Psoas muscle (tissue), 7 donors: ENCODE measurements at regions not wholly inside any gene's neighbourhood (a gene's known extent, or its start where the extent isn't known, plus 50 kb on each side); places are given as distances from the start of the nearest gene placed in this dataset.

Experiments used
- ATAC-seq, 4 donors: fragments of 200-7000 bp; cut with Tn5 transposase; one replicate each; pipeline ENCODE4 v1.9.1; 2020; ENCODE audit warnings: moderate library complexity in 3 of 4, mild to moderate bottlenecking in 2 of 4
- DNase-seq, 2 donors: peaks; one replicate each; pipeline ENCODE4 v3.0.0-alpha.2; 2020
- H3K27ac ChIP-seq: fragments of 200-600 bp; one replicate; pipeline ENCODE4 v1.8.0; 2022
- H3K27me3 ChIP-seq, 3 donors: fragments of 200-600 bp in 1 of 3; one replicate each; pipeline versions ENCODE4 v1.6.1 to v1.8.0; 2013 to 2022; ENCODE audit warnings: low read length in 2 of 3, mild to moderate bottlenecking in 2 of 3, moderate library complexity in 1 of 3; ENCODE audit not compliant: insufficient read depth in 3 of 3
- H3K36me3 ChIP-seq, 2 donors: fragments of 200-600 bp in 1 of 2; one replicate each; pipeline versions ENCODE4 v1.6.1 to v1.8.0; 2013 to 2022; ENCODE audit warnings: low read depth in 1 of 2, mild to moderate bottlenecking in 1 of 2, moderate library complexity in 1 of 2; ENCODE audit not compliant: insufficient read depth in 1 of 2
- H3K4me1 ChIP-seq: fragments of 200-600 bp; one replicate; pipeline ENCODE4 v1.8.0; 2022
- H3K4me3 ChIP-seq: fragments of 200-600 bp; one replicate; pipeline ENCODE4 v1.8.0; 2022; ENCODE audit warnings: mild to moderate bottlenecking
- H3K9me3 ChIP-seq: fragments of 200-600 bp; one replicate; pipeline ENCODE4 v1.8.0; 2022
- WGBS, 3 donors: extraction: QIAGEN DNeasy Blood & Tissue Kit; methylation state at CpG; one replicate each; pipeline versions ENCODE4 v1.1.6 to v1.1.7; 2013; 5-methylcytosine and 5-hydroxymethylcytosine counted together
- intact Hi-C, 2 donors: fragments of 100-400 bp; cut with DNase I; formaldehyde crosslinking; loops; one replicate each; pipeline versions ENCODE4 v1.11.0 to v1.14.2; 2022
- TF ChIP-seq, protein P1 (sequence below): fragments of 200-600 bp; IDR thresholded peaks from one replicate; pipeline ENCODE4 v1.8.0; 2022; ENCODE audit warnings: antibody characterized with exemption
- donor health status: healthy with polysubstance abuse.
- donor health status: DM: no; HTN: no; CAD: no; lungs with moderate emphysema.
- donor health status: Bipolar disorder and iron deficiency.
- donor health status: healthy.
- donor health status: DM: yes; HTN: yes; CAD: no.
- donor health status: DM: no; HTN: no; CAD: no.
- donor health status: DM: yes; HTN: yes; CAD: no.

GRCh38 chr4:151882072-151882803, 121.4 kb upstream of the GATB start:
- 78 to 86% (median 81%) methylated on average over 9 of the region's 9 CpGs for WGBS, 3 donors
- Histone ChIP-seq H3K4me1 (no peaks in the 10 kb centered on the region), H3K27ac (no peak overlapping the region), H3K36me3 (no peaks in the 10 kb centered on the region), H3K9me3 (no peaks in the 10 kb centered on the region), H3K27me3 (no peaks in the 10 kb centered on the region), H3K4me3 (no peak overlapping the region)
- DNase-seq (no peak), ATAC-seq (no peak)
- intact Hi-C loops: no loop called here
- TF ChIP-seq, protein P1, sequence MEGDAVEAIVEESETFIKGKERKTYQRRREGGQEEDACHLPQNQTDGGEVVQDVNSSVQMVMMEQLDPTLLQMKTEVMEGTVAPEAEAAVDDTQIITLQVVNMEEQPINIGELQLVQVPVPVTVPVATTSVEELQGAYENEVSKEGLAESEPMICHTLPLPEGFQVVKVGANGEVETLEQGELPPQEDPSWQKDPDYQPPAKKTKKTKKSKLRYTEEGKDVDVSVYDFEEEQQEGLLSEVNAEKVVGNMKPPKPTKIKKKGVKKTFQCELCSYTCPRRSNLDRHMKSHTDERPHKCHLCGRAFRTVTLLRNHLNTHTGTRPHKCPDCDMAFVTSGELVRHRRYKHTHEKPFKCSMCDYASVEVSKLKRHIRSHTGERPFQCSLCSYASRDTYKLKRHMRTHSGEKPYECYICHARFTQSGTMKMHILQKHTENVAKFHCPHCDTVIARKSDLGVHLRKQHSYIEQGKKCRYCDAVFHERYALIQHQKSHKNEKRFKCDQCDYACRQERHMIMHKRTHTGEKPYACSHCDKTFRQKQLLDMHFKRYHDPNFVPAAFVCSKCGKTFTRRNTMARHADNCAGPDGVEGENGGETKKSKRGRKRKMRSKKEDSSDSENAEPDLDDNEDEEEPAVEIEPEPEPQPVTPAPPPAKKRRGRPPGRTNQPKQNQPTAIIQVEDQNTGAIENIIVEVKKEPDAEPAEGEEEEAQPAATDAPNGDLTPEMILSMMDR: no peak

DNA sequence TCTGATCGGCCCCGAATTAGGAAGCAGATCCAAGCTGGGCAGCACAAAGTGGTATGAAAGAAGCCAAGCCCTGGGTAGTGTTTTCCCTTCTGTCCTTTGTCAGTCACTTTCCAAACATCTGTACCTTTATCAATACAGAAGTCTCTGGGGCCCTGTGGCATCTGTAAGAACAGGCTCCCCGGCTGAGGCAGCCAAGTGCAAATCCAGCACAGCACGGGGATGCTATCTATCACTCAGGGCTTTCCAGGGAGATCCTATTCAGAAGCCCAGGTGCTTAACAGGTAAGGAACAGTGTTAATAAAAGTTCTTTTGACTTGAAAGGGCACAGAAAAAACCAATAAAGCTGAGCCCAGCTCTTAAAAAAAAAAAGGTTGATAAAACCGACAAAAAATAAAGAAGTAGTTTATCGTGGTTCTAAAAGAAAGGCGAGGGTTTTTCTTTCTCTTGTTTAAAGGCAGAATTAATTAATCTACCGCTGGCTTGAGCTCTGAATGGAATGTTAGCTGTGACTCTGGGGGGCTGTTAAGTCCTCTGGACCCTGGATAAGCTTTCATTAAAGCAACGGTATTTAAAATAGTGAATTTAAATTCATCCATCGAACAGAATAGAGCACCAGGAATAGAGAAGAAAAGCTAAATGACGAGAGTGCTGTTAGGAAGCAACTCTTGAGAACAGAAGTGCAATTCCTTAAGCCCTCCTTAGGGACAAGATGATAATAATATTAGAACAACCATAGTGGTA, 119.1 kb upstream of the GATB start:
- Histone ChIP-seq H3K4me1 (no peaks in the 10 kb centered on the region), H3K36me3 (no peaks in the 10 kb centered on the region), H3K9me3 (no peaks in the 10 kb centered on the region), H3K4me3 (no peak overlapping the region), H3K27me3 (no peaks in the 10 kb centered on the region), H3K27ac (no peak overlapping the region)
- DNase-seq: no peak
- ATAC-seq: no peak
- intact Hi-C loops: no loop called here
- TF ChIP-seq, protein P1: no peak
- WGBS, 3 donors: 62 to 70% (median 67%) methylated on average over 11 of the region's 11 CpGs

DNA sequence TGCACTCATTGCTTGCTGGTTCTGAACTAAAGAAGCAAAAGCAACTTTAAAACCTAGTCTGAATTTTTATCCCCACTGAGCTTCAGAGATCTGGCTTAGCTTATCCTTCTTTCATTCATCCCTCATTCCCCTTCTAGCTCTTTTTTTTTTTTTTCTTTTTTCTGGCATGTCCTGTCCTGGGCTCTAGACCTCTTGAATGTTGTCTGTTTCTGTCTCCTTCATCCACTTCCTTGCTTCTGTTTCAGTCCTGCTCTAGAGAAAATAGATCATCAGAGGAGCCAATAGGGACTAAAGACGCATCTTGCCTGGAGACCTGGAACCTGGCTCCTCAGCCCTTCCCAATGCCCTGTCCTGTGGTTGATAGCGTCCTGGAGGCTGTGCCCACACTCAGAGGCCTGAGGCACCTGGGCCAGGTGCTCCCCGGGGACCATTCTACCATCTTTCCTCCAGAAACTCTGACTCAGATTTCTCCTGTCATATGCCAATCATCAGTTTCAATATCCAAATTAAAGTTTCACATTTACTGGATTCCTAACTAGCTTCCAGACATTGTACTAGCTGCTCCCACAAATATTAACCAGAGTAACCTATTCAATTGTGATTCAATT, 115.7 kb upstream of the GATB start:
- intact Hi-C loops: no loop called here
- no peaks in the 10 kb centered on the region for H3K4me1 ChIP-seq
- H3K9me3 ChIP-seq: no peaks in the 10 kb centered on the region
- H3K36me3 ChIP-seq: no peaks in the 10 kb centered on the region
- TF ChIP-seq, protein P1: no peak
- H3K27ac ChIP-seq: no peak overlapping the region
- DNase-seq (no peak), ATAC-seq (no peak)
- no peaks in the 10 kb centered on the region for H3K27me3 ChIP-seq
- no peak overlapping the region for H3K4me3 ChIP-seq
- WGBS, 3 donors: 83 to 85% (median 85%) methylated on average over 3 of the region's 3 CpGs

DNA sequence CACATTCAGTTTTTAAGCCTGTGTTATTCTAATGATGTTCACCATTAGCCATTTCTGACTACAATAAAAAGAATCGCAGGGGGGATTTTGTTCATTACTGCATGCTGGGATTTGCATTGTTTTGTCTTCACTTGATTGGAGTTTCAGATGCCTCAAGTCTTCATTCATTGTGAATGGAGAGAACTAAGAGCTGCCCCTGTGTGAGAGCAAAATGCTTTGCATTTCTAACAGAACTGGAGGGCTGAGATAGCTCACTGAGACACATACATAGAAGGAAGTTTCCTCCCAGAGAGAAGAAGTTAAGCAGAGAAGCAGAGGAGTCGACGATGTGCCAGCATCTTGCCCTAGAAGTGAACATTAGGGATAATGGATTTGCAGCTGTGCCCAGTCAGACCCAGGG, 113.5 kb upstream of the GATB start:
- Histone ChIP-seq H3K36me3 (no peaks in the 10 kb centered on the region), H3K4me1 (no peaks in the 10 kb centered on the region), H3K27me3 (no peaks in the 10 kb centered on the region), H3K27ac (no peak overlapping the region), H3K9me3 (no peaks in the 10 kb centered on the region), H3K4me3 (no peak overlapping the region)
- no peak for ATAC-seq
- TF ChIP-seq, protein P1: no peak
- WGBS, 3 donors: 53 to 61% (median 54%) methylated on average over 3 of the region's 3 CpGs
- intact Hi-C loops: no loop called here
- DNase-seq: no peak
